ENCODE measurements at regions not wholly inside any gene's neighbourhood (a gene's known extent, or its start where the extent isn't known, plus 50 kb on each side); places are given as distances from the start of the nearest gene placed in this dataset.

- TF ChIP-seq EZH2phosphoT487 (IDR thresholded peaks at IDR 0.05; ENCODE audit: borderline replicate concordance): no peak
- TF ChIP-seq, protein P1, sequence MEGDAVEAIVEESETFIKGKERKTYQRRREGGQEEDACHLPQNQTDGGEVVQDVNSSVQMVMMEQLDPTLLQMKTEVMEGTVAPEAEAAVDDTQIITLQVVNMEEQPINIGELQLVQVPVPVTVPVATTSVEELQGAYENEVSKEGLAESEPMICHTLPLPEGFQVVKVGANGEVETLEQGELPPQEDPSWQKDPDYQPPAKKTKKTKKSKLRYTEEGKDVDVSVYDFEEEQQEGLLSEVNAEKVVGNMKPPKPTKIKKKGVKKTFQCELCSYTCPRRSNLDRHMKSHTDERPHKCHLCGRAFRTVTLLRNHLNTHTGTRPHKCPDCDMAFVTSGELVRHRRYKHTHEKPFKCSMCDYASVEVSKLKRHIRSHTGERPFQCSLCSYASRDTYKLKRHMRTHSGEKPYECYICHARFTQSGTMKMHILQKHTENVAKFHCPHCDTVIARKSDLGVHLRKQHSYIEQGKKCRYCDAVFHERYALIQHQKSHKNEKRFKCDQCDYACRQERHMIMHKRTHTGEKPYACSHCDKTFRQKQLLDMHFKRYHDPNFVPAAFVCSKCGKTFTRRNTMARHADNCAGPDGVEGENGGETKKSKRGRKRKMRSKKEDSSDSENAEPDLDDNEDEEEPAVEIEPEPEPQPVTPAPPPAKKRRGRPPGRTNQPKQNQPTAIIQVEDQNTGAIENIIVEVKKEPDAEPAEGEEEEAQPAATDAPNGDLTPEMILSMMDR (conservative IDR thresholded peaks at IDR 0.05; ENCODE audit: low read length): no peak
These were observed 580.7 kb upstream of the ZNF337 start for GRCh38 chr20:26277339-26277738.

Data from Loucy (cell line).